IPS-NIHi11 (cell line): ENCODE measurements at regions not wholly inside any gene's neighbourhood (a gene's known extent, or its start where the extent isn't known, plus 50 kb on each side); places are given as distances from the start of the nearest gene placed in this dataset.

Experiments
- DNase-seq: peaks from one replicate; pipeline ENCODE4 v3.0.0; 2012; ENCODE audit warnings: mixed read lengths, low spot score

- no peak for DNase-seq
Measured at GRCh38 chr7:25911738-25912607, 240.0 kb upstream of the NFE2L3 start.

- DNase-seq, result no peak
Measured at GRCh38 chr7:25913598-25914224, 238.3 kb upstream of the NFE2L3 start.

DNA sequence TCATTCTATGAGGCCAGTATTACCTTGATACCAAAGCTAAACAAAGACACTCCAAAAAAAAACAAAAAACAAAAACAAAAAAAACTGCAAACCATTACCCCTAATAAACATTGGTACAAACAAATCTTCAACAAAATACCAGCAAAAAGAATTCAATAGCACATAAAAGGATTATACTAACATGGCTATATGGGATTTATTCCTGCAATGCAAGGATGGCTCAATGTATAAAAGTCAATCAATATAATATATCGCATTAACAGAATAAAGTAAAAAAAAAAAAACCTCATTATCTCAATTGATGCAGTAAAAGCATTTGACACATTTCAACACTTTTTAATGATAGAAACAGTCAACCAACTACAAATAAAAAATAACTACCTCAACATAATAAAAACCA is 233.3 kb upstream of the NFE2L3 start:
- no peak for DNase-seq

DNA sequence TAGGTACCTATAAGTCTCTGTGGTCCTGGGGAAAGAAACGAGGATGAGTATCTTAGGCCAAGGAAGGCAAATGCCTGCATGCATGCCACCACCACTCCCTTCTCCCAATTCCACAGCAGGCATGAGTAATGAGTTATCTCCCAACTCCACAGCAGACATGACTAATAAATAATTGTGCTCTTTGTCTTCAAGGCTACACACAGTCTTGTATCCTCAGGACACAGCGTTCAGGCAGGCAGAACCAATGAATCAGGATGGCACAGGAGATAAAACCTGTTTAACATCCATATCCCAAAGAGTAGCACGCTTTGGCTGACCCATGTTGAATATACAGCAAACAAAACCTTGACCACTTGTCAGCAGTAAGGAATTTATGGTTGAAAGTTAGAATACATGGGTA is 229.7 kb upstream of the NFE2L3 start:
- no peak for DNase-seq

- DNase-seq, result no peak
Measured at GRCh38 chr7:25923741-25924460, 228.1 kb upstream of the NFE2L3 start.

DNA sequence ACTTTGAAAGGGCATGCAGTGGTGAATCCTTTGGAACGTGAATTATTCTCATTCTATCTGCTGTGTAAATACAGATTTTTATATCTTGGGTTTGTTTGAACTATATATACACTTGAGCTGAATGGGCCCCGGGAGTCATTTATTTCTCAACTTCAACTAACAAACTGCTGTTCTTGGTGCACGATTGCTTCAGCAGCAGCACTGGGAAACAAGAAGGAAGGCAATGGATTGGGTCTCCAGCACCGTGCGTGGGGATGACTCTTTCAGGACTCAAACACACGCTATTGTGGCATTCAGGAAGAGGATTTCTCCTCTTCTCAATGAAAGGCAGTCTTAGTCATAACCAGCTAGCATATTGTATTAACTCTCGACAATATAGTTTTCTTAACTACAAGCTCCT is 226.0 kb upstream of the NFE2L3 start:
- no peak for DNase-seq

- no peak for DNase-seq
Measured at GRCh38 chr7:25926451-25926850, 225.5 kb upstream of the NFE2L3 start.

- no peak for DNase-seq
Measured at GRCh38 chr7:25926891-25927625, 224.9 kb upstream of the NFE2L3 start.

DNA sequence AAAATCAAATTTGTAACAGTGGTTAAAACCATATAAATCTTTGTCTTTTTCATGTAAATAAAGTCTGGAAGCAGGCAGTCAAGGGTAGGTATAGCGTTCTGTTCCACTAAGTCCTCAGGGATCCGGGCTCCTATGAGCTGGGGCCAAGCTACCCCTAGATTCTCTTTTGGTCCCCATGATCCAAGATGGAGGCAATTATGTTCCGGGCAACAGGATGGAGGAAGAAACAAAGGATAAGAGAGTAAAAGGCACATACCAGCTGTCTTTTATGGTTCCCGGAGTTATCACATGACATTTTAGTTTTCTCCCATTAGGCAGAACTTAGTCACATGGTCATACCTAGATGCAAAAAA is 224.4 kb upstream of the NFE2L3 start:
- no peak for DNase-seq

DNA sequence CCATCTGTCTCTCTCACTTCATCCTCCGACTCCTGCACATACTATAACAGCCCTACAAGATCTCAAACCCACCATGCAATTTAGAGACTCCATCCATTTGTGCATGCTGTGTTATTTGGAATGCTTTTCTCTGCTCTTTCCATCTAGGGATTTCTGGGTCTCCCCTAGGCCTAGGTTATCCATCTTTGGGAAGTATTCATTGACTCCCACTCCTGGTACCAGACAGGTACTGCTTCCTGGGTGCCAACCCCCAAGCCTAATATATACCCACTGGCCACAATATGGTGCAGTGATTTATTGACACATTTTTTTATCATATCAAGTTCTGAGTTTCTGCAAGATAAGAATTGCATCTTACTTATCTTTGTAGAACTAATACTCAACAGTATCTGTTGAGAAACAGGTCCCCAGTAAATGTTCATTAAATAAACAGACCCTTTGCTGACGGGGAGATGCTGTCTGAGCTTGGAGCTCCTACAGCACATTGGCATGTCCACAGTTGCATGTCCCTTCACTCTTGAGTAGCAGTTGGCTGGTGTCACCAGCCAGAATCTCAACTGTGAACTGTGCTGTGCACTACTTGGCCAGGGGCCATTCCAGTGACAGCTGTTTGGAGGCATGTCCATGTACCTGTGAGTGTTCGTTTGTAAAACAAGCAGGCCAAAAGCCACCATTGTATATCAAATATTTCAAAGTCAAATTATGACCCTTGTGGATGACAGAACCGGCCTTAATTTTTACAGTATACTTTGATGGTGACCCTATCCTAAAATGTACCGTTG is 223.3 kb upstream of the NFE2L3 start:
- no peak for DNase-seq

DNA sequence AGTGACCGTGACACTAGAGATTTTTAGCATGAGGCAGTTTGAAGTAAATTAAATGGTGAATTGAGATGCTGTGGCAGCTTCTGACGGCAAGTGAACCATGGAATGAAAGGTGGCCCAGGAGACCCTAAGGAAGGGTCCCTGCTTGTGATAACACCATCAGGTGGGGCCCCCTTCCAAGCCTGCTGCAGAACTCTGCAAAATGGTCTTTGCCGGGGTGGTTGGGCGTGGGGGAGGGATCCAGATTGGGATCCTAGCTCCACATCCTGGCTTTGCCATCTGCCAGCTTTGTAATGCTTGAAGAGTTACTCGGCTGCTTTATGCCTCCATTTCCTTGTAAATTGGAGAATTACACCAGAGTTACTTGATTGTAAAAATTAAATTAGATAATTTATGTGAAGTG is 222.6 kb upstream of the NFE2L3 start:
- DNase-seq, result no peak

DNA sequence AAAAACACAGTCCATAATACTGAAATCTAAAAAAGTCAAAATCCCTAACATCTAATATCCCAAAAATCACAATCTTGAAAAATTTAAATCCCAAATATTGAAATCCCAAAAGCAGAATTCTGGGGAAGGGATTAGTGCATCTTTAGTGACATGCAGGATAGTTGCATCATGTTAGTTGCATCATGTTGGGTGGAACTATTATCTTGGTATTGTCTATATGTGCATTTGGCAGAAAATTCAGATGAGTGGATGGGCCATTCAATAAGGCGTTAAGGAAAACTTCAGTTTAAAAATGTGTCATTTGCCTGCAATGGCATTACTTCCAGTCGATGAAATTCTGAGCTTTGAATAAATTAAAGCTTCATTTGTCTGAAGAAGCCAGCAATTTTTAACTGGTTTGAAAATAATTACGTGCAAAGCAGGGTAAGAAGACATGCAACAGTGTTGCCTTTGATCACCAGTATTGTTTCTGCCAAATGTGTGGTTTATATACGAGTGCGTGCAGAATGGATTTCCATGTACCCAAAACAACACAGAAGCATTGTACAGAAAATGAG is 221.4 kb upstream of the NFE2L3 start:
- no peak for DNase-seq

- no peak for DNase-seq
Measured at GRCh38 chr7:25931156-25931555, 220.8 kb upstream of the NFE2L3 start.

- no peak for DNase-seq
Measured at GRCh38 chr7:25933921-25934320, 218.1 kb upstream of the NFE2L3 start.

DNA sequence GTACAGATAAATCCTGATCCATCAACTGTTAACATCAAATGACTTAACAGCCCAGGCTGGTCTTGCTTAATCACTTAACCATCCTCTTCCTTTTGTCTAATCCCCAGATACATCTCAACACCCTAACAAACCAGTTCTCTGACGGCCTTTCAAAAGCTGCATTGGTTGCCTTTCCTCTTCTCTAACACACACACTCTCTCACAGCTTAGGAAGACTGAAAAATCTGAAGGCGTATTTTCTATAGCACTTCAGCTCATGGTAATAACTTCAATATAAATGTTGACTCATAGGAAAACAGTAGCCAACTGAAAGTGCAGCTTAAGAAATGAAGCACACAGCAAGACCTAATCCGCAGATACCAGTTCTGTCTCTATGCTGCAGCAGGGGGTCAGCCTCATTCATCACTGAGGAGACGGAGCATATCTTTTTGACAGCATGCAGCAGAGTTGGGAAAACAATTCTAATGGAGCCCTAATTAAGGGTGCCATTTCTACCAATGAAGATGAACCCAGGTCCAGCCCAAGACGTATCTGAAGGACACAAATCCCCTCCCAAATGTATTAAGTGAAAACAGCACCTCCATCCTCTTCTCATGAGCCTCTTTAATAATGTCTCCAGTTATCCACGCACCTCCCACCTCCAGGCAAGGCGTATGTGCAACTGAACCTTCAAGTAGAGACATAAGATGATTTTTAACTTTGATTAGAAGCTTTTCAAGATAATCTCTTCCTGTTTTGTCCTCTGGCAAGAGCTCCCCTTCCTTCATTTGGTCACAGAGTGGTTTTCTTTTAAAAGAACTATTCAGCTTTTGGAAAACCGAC is 211.7 kb upstream of the NFE2L3 start:
- no peak for DNase-seq

DNA sequence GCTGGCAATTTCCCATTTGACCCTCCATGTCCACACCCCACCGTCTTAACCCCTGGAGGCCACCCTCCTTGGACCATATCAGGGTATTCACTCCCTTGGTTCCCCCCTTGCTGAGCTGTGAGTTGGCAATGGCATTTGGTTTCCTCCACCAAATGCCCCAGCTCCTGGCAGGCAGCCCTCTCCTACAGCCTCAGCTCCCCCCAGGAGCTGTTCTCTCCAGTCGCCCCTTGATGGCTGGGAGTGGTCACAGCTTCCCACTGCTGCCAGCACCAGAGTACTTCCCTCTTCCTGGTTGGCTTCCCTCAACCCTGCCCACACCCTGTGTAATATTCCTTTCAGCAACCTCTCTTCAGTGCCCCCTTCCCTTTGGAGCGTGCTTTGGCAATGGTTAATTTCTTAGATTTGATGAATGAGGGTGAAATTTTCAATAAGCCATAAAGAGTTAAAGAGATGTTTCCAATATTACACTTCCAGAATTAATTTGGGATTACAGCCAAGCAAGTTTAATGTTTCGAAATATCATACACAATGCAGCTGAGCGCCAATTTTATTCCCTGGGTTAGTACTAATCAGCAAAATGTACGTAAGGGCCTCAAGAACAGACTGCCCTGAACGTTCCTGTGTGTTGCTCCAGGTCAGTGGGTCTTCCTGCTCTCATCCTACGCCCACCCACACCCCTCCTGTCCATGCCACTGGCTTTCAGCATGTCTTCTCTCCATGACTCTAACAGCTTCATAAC is 207.1 kb upstream of the NFE2L3 start:
- no peak for DNase-seq

DNA sequence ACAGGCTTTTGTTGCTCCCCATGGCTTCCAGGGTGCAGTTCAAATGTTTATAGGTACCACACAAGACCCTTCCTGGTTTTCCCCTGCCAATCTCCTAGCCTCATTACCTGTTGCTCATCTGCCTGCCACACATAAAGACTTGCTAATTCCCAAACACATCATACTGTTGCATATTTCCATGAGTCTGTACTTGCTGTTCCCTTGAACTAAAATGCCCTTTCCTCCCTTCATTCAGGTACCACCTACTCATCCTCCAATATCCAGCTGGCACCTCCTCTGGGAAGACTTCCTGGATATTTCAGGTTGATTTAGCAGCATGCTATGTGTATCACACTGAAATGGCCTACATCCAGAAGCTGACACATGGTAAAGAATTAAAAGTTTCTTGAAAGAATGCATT is 206.4 kb upstream of the NFE2L3 start:
- no peak for DNase-seq

GRCh38 chr7:25946181-25946580 is 205.8 kb upstream of the NFE2L3 start:
- no peak for DNase-seq

DNA sequence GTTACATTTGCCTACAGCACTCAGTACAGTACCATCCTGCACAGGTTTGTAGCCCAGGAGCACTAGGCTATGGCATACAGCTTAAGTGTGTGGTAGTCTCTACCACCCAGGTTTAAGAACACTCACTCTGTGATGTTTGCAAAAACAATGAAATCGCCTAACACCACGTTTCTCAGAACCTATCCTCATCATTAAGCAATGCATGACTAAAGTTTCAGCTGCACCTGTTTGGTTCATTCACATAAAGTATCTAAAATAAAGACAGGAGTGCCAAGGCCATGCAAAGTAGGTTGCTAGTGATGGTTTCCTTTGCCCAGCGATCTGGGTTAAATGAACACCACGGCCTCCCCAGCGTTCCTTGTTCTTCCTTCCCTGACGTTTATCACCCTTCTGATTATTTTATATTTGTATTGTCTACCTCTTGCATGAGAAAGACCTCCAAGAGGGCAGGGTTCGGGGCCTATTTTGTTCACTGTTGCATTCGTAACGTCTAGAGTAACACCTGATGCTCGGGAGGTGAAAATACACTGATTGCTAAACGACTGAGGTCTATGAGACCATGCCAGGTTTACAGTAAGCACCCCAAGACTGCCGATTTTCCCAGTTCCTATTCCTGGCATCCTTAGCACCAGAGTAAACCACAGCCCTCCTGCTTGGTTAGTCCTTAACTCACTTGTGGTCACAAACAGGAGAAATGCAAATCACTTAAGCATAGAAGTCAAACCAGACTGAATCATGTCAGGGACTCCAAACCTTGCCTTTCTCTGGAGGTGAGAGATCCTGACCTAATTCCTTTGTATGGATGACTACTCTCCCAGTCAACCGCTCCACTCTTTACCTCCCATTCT is 204.1 kb upstream of the NFE2L3 start:
- DNase-seq, result no peak
